ENCODE measurements at regions not wholly inside any gene's neighbourhood (a gene's known extent, or its start where the extent isn't known, plus 50 kb on each side); places are given as distances from the start of the nearest gene placed in this dataset.

- no peaks in the 10 kb centered on the region for H3K27me3 ChIP-seq
- DNase-seq (no peak), ATAC-seq (no peak)
- no peak overlapping the region for H3K4me3 ChIP-seq
- no peak for TF ChIP-seq CTCF (IDR thresholded peaks at IDR 0.05)
- H3K27ac ChIP-seq = no peak overlapping the region
- intact Hi-C loops (cut with DNase I) = no loop called here
- H3K36me3 ChIP-seq = no peaks in the 10 kb centered on the region
- no peaks in the 10 kb centered on the region for H3K4me1 ChIP-seq
- no peaks in the 10 kb centered on the region for H3K9me3 ChIP-seq
Measured at GRCh38 chr6:142500250-142500786, 198.5 kb downstream of the ADGRG6 start.

- Histone ChIP-seq H3K27ac (no peak overlapping the region), H3K4me3 (no peak overlapping the region), H3K4me1 (no peaks in the 10 kb centered on the region), H3K27me3 (no peaks in the 10 kb centered on the region), H3K36me3 (no peaks in the 10 kb centered on the region), H3K9me3 (no peaks in the 10 kb centered on the region)
- intact Hi-C loops (cut with DNase I) = no loop called here
- no peak for DNase-seq
- TF ChIP-seq CTCF (IDR thresholded peaks at IDR 0.05) = no peak
- ATAC-seq = no peak
Measured at GRCh38 chr6:142501795-142502194, 200.0 kb downstream of the ADGRG6 start.

GRCh38 chr6:142507065-142507464 is 205.3 kb downstream of the ADGRG6 start:
- H3K27ac ChIP-seq = no peak overlapping the region
- no peak for ATAC-seq

GRCh38 chr6:142510211-142510610 is 208.4 kb downstream of the ADGRG6 start:
- Histone ChIP-seq H3K4me1 (no peaks in the 10 kb centered on the region), H3K27ac (no peak overlapping the region), H3K9me3 (no peaks in the 10 kb centered on the region), H3K36me3 (no peaks in the 10 kb centered on the region), H3K4me3 (no peak overlapping the region), H3K27me3 (no peaks in the 10 kb centered on the region)
- no peak for TF ChIP-seq CTCF (IDR thresholded peaks at IDR 0.05)
- intact Hi-C loops (cut with DNase I) = no loop called here
- DNase-seq (no peak), ATAC-seq (no peak)

More at GRCh38 chr6:142507065-142507464, 205.3 kb downstream of the ADGRG6 start:
- intact Hi-C loops (cut with DNase I) = no loop called here
- TF ChIP-seq CTCF (IDR thresholded peaks at IDR 0.05) = no peak
- no peaks in the 10 kb centered on the region for H3K36me3 ChIP-seq
- no peaks in the 10 kb centered on the region for H3K4me1 ChIP-seq
- no peaks in the 10 kb centered on the region for H3K9me3 ChIP-seq
- DNase-seq = no peak
- no peaks in the 10 kb centered on the region for H3K27me3 ChIP-seq
- no peak overlapping the region for H3K4me3 ChIP-seq

GRCh38 chr6:142518126-142518525 is 216.3 kb downstream of the ADGRG6 start:
- intact Hi-C loops (cut with DNase I) = no loop called here
- Histone ChIP-seq H3K27me3 (no peaks in the 10 kb centered on the region), H3K36me3 (no peaks in the 10 kb centered on the region), H3K27ac (no peak overlapping the region), H3K4me1 (no peaks in the 10 kb centered on the region), H3K9me3 (no peaks in the 10 kb centered on the region), H3K4me3 (no peak overlapping the region)
- ATAC-seq (no peak), DNase-seq (no peak)
- TF ChIP-seq CTCF (IDR thresholded peaks at IDR 0.05) = no peak

- TF ChIP-seq CTCF (IDR thresholded peaks at IDR 0.05) = no peak
- Histone ChIP-seq H3K4me1 (no peaks in the 10 kb centered on the region), H3K36me3 (no peaks in the 10 kb centered on the region), H3K4me3 (no peak overlapping the region), H3K27me3 (no peaks in the 10 kb centered on the region), H3K9me3 (no peaks in the 10 kb centered on the region), H3K27ac (no peak overlapping the region)
- ATAC-seq (no peak), DNase-seq (no peak)
- intact Hi-C loops (cut with DNase I) = no loop called here
Measured at GRCh38 chr6:142518761-142519160, 217.0 kb downstream of the ADGRG6 start.

All from upper lobe of right lung (tissue), 1 donor.